ENCODE measurements at regions not wholly inside any gene's neighbourhood (a gene's known extent, or its start where the extent isn't known, plus 50 kb on each side); places are given as distances from the start of the nearest gene placed in this dataset.

DNA sequence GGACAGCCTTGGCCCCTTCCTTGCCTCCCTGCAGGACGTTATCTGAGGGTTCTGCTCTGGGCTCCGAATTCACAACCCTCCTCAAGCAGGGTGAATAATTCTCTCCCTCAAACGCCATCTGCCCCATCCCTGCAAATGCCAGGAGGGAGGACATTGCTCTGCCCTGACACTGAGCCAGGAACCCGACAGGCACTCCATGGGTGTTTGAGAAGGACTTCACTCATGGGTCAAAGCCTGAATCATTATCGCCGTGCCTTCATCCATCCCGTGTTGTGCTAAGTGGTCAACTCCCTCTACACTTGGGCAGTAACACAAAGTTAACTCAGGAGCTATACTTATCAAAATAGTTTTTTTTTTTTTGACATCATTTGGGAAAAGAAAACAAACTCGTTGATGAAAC lies 261.8 kb upstream of the IGF1R start:
- no peak for DNase-seq (ENCODE audit: low read depth)

DNA sequence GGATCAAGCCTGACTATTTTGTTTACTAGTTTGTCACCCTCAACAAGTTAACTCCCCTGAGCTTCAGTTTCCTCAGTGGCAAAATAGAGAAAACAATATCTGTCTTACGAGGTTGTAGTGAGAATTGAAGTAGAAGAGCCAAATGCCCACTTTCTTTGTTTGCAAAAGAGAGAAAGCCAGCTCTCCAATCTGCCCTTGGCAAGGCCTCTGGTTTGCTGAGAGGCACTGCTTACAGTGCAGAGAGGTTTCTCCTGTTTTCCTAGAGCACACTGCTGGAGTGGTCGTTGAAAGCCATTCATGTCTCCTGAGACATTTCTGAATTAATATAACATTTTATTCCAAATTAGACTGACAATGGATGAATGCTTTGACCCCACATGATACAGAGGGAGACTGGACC lies 260.5 kb upstream of the IGF1R start:
- DNase-seq (ENCODE audit: low read depth), result no peak

DNA sequence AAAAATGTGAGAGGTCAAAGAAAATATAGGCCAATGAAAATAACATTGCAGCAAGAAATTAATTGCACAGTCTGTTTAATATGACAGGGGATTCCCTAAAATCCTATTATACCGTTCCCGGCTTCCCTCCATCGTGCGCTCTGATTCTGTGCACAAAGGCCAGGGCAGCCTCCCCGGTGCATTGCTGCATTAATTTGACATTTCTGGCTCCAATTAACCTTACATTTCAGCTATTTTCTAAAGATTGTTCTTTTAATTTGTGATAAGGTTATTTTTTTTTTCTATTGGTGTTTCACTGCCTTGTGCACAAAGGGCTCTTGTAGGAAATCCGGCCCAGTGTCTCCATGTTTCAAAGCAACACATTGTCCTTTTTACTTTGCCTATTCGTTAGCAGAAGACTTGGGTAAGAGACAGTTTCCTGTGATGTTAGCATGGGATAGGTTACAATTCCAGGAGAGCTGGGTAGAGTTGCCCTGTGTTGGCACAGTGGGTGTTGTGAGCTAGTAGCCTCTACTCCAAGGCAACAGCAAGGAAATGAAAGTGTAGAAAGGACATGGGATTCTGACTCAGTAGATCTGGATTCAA lies 257.3 kb upstream of the IGF1R start:
- no peak for DNase-seq (ENCODE audit: low read depth)

GRCh38 chr15:98391568-98391967 lies 256.8 kb upstream of the IGF1R start:
- no peak for DNase-seq (ENCODE audit: low read depth)

GRCh38 chr15:98393471-98393870 lies 254.9 kb upstream of the IGF1R start:
- DNase-seq (ENCODE audit: low read depth), result no peak

DNA sequence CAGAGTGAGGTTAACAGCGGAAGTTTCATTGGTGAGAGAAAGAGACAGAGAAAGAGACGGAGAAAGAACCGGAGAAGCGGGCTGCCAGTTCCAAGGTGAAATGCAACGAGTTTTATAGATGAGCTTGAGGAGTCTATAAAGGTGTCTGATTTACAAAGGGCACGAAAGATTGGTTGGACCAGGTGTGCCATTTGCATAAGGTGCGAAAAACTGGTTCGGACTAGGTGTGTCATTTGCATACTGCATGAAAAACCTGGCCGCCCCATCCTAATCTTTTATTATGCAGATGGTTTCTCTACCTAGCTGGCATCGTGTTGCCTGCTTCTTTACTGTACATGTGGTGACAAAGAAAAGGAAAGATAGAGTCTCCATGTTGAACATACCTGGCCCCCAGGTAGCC lies 253.8 kb upstream of the IGF1R start:
- DNase-seq (ENCODE audit: low read depth), result no peak

- DNase-seq (ENCODE audit: low read depth), result no peak
These were observed 252.2 kb upstream of the IGF1R start for GRCh38 chr15:98395974-98396610.

- no peak for DNase-seq (ENCODE audit: low read depth)
These were observed 250.9 kb upstream of the IGF1R start for GRCh38 chr15:98397419-98397818.

DNA sequence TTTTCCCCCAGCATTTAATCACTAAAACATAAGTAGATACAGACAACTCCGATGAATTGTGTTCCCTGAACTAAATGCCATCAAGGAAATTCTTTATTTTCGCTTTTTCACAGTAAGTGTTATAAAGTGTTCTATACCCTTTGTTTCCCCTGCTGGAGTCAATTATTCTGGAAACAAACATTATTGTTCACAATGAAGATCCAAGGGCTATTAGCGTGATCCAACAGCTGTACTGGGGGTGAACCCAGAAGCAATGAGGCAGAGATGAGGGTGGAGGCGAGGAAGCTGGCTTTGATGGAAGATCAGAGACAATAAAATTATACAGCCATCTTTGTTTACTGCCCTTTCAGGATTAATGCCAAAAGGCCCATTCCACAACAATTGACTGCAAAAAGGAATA lies 250.3 kb upstream of the IGF1R start:
- no peak for DNase-seq (ENCODE audit: low read depth)

DNA sequence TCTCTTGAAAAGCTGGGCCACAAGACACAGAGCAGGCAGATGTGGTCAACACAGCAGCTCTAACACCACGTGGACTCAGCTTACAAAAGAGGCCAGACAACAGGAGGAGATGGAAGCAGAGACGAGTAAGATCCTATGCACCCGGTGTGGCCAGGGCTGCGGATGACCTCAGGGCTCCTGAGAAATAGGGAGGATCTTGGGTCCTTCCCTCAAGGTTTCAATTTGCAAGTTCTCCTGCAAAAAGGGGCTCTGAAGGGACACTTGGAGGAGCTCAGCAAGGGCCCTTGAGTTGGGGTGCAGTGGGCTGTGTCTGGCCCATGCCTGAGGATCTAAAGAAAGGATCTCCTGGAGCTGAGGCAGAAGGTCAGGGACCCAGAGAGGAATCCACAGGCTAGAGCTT lies 249.5 kb upstream of the IGF1R start:
- DNase-seq (ENCODE audit: low read depth), result no peak

- DNase-seq (ENCODE audit: low read depth), result no peak
These were observed 248.2 kb upstream of the IGF1R start for GRCh38 chr15:98400120-98400519.

DNA sequence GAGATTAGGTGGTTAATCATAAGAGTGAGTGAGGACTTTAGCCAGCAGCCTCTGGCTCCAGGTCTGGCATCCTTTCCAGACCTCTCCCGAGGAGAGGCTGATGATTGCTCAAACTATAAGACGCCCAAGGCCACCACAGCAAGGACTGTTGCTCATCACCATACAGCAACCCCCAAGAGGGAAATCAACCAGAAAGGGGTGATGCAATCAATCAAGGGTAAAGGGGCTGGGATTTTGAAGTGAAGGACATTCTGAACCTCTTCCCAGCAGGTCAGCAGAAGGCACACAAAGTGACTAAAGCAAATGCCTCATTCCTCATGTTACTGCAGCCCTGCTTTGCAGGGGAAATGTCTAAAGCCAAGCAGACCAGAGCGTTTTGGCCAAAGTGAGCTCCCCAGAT lies 247.3 kb upstream of the IGF1R start:
- no peak for DNase-seq (ENCODE audit: low read depth)

DNA sequence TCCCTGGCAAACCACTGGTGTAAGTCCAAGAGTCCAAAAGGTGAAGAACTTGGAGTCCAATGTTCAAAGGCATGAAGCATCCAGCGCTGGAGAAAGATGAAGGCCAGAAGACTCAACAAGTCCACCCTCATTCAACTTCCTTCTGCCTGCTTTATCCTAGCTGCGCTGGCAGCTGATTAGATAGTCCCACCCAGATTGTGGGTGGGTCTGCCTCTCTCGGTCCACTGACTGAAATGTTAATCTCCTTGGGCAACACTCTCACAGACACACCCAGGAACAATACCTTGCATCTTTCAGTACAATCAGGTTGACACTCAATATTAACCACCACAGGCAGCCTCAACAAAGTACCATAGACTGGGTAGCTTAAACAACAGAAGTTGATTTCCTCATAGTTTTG lies 245.9 kb upstream of the IGF1R start:
- no peak for DNase-seq (ENCODE audit: low read depth)

GRCh38 chr15:98403169-98403568 lies 245.2 kb upstream of the IGF1R start:
- no peak for DNase-seq (ENCODE audit: low read depth)

- DNase-seq (ENCODE audit: low read depth), result no peak
These were observed 244.8 kb upstream of the IGF1R start for GRCh38 chr15:98403569-98403968.

DNA sequence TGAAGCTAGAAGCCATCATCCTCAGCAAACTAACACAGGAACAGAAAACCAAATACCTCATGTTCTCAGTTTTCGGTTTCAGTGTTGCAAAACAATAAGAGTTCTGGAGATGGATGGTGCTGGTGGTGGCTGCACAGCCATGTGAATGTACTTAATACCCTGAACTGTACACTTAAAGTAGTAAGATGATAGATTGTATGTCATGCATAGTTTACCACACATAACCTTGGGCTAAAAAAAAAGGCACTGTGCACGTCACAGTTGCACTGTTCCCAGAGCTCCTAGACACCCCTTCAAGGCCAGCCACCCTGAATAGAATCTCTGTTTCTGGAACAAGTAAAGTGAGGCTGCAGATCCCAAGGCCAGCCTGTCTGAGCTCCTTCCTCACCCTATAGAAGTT lies 243.3 kb upstream of the IGF1R start:
- DNase-seq (ENCODE audit: low read depth), result no peak

DNA sequence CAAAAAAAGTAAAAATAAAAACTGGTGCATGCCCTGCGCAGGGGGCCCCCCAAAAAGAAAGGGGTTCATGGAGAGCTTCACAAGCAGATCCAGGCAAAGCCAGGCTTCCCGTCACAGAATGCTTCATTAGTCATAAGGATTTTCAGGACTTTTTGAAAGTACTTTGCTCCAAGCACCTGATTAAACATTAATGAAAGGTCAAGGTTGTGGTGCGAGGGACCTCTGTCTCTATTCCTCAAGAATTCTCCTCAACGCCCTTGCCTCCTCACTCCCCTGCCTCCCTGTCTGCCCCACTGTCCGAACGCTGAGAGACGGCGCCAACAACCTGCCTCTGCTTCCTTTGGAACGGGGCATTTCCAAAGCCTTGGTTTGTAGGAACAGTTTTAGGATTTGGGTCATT lies 240.1 kb upstream of the IGF1R start:
- DNase-seq (ENCODE audit: low read depth), result no peak

DNA sequence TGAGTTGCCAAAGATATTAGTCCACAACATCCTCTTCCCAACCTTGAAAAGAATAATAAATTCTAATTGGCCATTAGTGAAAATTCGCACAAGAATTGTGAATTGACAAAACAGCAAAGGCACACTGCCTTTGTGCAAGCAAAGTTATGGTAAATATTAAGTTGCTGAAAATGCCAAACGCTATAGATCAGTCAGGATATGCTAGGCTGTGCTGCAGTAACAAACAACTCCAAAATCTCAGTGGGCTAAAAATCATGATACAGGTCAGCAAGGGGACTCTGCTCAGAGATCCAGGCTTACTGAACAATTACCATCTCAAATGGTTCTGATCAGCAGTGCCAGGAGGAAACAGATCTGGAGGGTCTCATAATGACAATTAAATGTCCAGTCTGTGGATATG lies 238.0 kb upstream of the IGF1R start:
- DNase-seq (ENCODE audit: low read depth), result no peak

DNA sequence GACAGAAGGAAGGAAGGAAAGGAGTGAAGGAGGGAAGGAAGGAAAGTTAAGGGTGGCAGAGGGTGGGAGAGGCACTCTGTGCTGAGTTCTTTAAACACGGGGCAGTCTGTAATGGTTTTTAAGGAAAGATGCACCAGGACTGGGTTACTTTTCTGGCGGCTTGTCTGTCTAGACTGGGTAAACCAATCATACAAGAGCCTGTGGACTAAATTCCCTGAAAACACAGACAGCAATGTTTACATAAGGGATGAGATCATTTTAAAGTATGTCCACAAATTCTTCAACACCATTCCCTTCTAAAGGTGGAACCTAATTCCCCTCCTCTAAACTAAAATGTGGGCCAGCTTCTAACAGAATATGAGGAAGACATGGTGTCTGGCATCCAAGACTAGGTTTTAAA lies 235.5 kb upstream of the IGF1R start:
- no peak for DNase-seq (ENCODE audit: low read depth)

DNA sequence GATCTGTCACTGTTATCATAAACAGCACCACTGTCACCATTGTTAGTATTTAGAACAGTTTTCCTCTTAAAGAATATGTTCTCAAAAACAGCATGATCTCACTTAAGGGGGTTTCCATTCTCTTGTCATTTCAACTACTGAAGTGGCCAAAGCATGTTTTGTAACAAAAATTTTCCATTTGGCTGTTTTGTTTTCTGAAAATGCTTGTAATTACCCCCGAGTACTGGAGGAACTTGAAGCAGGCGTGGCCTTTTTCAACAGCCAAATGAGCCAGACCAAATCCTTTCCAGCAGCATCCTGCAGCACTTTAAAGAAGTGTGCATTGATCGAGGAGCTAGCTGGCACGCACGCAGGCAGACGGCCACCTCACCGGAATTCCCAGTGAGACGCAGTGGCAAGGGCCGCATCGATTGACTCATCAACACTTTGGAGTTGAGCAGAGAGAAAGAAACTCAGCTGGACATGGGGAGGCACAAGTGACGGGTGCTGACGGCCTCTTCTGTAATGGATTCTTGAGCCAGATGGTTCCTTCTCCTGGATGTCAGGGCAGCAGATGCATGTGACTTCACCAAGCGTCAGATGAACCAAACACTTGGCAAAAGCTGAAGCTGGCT lies 234.3 kb upstream of the IGF1R start:
- no peak for DNase-seq (ENCODE audit: low read depth)

DNA sequence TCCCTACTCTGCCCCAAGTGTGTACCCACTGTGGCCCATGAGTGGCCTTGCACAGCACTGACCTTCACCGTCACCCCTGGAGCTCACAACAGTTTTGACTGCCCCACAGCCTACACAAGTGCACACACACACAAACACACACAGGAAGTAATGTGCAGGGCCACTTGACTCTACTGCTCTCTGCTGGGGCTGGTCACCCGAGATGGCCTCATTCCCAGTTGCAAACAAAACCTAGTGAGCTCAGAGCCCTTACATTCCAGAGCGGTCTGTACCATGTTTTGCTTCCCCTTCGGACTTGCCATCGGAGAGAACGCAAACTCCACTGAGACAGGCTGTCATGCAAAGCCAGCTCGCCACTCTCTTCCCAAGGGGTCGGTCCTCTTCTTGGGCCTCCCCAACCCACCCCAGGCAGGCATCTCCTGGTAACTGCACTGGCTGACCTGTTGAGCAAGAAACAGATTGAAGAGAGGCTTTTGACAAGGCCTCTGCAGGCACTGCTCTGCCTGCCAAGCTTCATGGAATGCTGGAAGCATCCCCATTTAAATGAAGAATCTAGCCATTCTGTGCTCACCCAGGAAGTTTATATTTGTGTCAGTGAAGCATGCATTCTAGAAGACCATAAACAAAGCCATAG lies 232.0 kb upstream of the IGF1R start:
- no peak for DNase-seq (ENCODE audit: low read depth)

DNA sequence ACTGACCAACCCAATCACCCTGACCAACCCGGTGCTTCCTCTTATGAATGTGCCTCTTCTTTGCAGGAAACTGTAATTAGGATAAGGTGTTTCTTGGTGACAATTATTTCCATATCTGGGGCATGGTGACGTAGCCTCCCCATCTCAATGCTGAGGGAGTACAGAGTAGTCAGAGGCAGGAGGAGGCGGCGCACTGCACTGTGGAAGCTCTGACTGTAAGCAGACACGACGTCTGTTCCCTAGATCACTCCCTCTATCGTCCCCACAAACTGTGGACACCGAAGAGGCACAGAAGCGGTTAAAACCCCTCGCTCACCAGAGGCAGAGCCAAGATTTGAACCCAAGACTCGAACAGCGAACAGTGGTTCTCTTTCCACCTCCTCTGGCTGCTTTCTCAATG lies 231.0 kb upstream of the IGF1R start:
- DNase-seq (ENCODE audit: low read depth), result no peak

- no peak for DNase-seq (ENCODE audit: low read depth)
These were observed 230.2 kb upstream of the IGF1R start for GRCh38 chr15:98418122-98418521.

Data from stimulated activated CD8-positive, alpha-beta memory T cell treated with anti-CD3 and anti-CD28 coated beads, Interleukin-7, amount 100 ng/mL, for 24 hours (primary cell).